ENCODE measurements at regions not wholly inside any gene's neighbourhood (a gene's known extent, or its start where the extent isn't known, plus 50 kb on each side); places are given as distances from the start of the nearest gene placed in this dataset.

GRCh38 chr3:72380711-72381493 lies 467.3 kb downstream of the SHQ1 start:
- BruUV-seq (replicated peaks), result no TSS peak
- Histone ChIP-seq H3K27me3 (replicated peaks; ENCODE audit: insufficient read depth, low read depth, low read length, poor library complexity) (no peaks in the 10 kb centered on the region), H3K4me3 (ENCODE audit: low read depth, low read length, poor library complexity, severe bottlenecking) (no peak overlapping the region), H3K27ac (ENCODE audit: low read depth, low read length, poor library complexity, severe bottlenecking) (no peak overlapping the region), H3K4me1 (ENCODE audit: insufficient read depth, low read length, poor library complexity, severe bottlenecking) (peaks cover 11% of the 10 kb centered on the region), H3K36me3 (ENCODE audit: insufficient read depth, low read length, poor library complexity, severe bottlenecking) (no peaks in the 10 kb centered on the region), H3K9me3 (ENCODE audit: low read depth, low read length, poor library complexity, severe bottlenecking) (no peaks in the 10 kb centered on the region)
- intact Hi-C loops (cut with micrococcal nuclease; ENCODE audit: unreplicated experiment), result no loop called here
- ChIA-PET CTCF (no interaction called here), POLR2A (ENCODE audit: low non-redundant PET) (no interaction called here)
- DNase-seq (ENCODE audit: low spot score), result no peak
- no peak for TF ChIP-seq EZH2 (IDR thresholded peaks at IDR 0.05; ENCODE audit: borderline replicate concordance, low read depth, low read length, poor library complexity, severe bottlenecking)
- no peak for TF ChIP-seq CTCF (conservative IDR thresholded peaks at IDR 0.05; ENCODE audit: low read depth, low read length)

DNA sequence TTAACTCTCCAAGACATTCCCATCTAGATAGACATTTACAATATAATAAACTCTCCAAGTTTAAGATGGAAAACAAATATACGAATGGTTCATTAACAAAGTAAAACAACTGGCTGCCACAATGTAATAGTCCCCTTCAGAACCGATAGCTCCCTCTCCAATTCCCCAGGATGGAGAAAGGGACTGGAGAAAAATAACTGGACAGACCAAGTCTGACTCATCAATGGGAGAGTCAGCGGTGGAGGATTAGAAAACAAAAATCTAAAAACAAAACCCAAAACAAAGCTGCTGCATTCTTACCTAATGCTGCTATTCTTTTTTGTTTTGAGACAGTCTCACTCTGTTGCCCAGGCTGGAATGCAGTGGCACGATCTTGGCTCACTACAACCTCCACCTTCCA lies 468.1 kb downstream of the SHQ1 start:
- Histone ChIP-seq H3K9me3 (ENCODE audit: low read depth, low read length, poor library complexity, severe bottlenecking) (no peaks in the 10 kb centered on the region), H3K27me3 (replicated peaks; ENCODE audit: insufficient read depth, low read depth, low read length, poor library complexity) (no peaks in the 10 kb centered on the region), H3K4me3 (ENCODE audit: low read depth, low read length, poor library complexity, severe bottlenecking) (no peak overlapping the region), H3K4me1 (ENCODE audit: insufficient read depth, low read length, poor library complexity, severe bottlenecking) (peaks cover 11% of the 10 kb centered on the region), H3K27ac (ENCODE audit: low read depth, low read length, poor library complexity, severe bottlenecking) (no peak overlapping the region), H3K36me3 (ENCODE audit: insufficient read depth, low read length, poor library complexity, severe bottlenecking) (no peaks in the 10 kb centered on the region)
- BruUV-seq (replicated peaks), result no TSS peak
- POLR2A ChIA-PET (ENCODE audit: low non-redundant PET), result no interaction called here
- CTCF ChIA-PET, result no interaction called here
- intact Hi-C loops (cut with micrococcal nuclease; ENCODE audit: unreplicated experiment), result no loop called here
- DNase-seq (ENCODE audit: low spot score), result no peak
- no peak for TF ChIP-seq CTCF (conservative IDR thresholded peaks at IDR 0.05; ENCODE audit: low read depth, low read length)
- TF ChIP-seq EZH2 (IDR thresholded peaks at IDR 0.05; ENCODE audit: borderline replicate concordance, low read depth, low read length, poor library complexity, severe bottlenecking), result no peak

GRCh38 chr3:72379500-72380187 lies 468.6 kb downstream of the SHQ1 start:
- no peaks in the 10 kb centered on the region for H3K9me3 ChIP-seq (ENCODE audit: low read depth, low read length, poor library complexity, severe bottlenecking)
- no peak for TF ChIP-seq CTCF (conservative IDR thresholded peaks at IDR 0.05; ENCODE audit: low read depth, low read length)
- no peak for TF ChIP-seq EZH2 (IDR thresholded peaks at IDR 0.05; ENCODE audit: borderline replicate concordance, low read depth, low read length, poor library complexity, severe bottlenecking)
- H3K36me3 ChIP-seq (ENCODE audit: insufficient read depth, low read length, poor library complexity, severe bottlenecking), result no peaks in the 10 kb centered on the region
- no peaks in the 10 kb centered on the region for H3K27me3 ChIP-seq (replicated peaks; ENCODE audit: insufficient read depth, low read depth, low read length, poor library complexity)
- H3K4me1 ChIP-seq (ENCODE audit: insufficient read depth, low read length, poor library complexity, severe bottlenecking), result peaks cover 11% of the 10 kb centered on the region
- ChIA-PET POLR2A (ENCODE audit: low non-redundant PET) (no interaction called here), CTCF (no interaction called here)
- BruUV-seq (replicated peaks), result no TSS peak
- H3K4me3 ChIP-seq (ENCODE audit: low read depth, low read length, poor library complexity, severe bottlenecking), result no peak overlapping the region
- DNase-seq (ENCODE audit: low spot score), result peak; percentile 70
- no peak overlapping the region for H3K27ac ChIP-seq (ENCODE audit: low read depth, low read length, poor library complexity, severe bottlenecking)
- intact Hi-C loops (cut with micrococcal nuclease; ENCODE audit: unreplicated experiment), result no loop called here
